ENCODE measurements at regions not wholly inside any gene's neighbourhood (a gene's known extent, or its start where the extent isn't known, plus 50 kb on each side); places are given as distances from the start of the nearest gene placed in this dataset.
"Not testable (repeated sequence)": the region's sequence is repeated elsewhere in the genome, so short reads cannot be mapped to it uniquely, and the experiment has no call there.

- no peak for DNase-seq (ENCODE audit: low spot score)
Observed at GRCh38 chr17:27209316-27209715, 84.6 kb upstream of the WSB1 start.

DNA sequence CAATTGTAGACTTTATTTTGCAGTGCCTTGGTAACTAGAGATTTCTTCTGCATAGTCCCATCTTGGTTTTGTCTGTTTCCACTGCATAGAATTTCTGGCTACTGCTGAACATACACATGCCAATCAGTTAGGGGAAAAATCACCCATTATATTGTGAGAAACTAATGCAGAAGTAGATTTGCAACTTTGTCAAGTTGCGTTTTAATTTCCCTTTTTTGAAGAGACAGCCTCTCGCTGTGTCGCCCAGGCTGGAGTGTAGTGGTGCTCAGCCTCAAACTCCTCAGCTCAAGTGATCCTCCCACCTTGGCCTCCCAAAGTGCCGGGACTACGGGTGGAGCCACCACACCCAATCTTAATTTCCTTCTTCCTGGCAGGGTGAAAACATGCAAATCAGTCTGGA is 83.1 kb upstream of the WSB1 start:
- not testable (repeated sequence) for DNase-seq (ENCODE audit: low spot score)

DNA sequence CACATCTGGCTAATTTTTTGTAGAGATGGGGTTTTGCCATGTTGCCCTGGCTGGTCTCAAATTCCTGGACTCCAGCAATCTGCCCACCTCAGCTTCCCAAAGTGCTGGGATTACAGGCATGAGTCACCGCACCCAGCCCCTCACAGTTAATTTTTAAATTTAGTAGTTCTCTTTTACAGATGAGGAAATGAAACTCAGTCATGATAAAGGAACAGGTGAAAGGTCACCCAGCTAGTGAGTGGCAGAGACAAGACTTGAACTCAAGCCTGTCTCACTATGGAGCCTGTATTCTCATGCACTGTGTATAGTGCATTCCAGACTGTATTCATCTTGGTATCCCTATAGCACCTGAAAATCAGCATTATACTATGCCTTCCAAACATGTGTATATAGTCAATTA is 77.1 kb upstream of the WSB1 start:
- DNase-seq (ENCODE audit: low spot score), result no peak

DNA sequence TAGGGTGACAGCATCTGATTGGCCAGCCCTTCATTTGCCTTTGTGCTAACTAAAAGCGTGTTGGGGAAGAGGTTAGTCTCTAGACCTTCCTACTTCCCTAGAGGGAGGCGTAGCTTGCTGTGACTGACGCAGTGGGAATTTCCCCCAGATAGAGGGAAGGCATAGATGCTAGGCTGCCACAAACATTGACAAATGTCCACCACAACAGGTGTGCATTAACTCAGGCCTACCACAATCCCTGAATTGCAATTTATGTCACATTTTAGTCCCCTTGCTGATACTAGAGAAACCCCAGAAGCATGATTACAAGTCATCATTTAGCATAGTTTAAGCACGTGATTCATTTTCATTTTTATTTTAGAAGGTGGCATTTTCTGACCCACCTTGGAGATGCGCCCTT is 76.3 kb upstream of the WSB1 start:
- DNase-seq (ENCODE audit: low spot score), result no peak

DNA sequence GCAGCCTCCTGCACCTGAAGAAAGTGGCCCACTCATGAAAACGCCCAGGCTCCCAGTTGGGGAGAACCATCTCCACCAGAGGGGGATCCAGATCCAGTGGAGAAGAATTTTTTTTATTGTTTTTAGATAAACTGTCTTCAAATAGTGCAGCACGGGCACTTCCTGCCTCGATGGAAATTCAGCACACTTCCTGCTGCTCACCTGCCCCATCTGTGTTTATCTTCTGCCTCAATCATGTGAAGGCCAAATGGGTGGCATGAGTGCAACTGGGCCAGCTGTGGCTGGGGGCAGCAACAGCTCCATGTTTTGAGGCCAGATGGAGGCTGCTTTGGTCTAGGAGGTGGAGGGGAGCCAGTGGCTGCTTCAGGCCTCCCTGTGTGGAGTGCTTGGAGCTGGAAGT is 75.9 kb upstream of the WSB1 start:
- no peak for DNase-seq (ENCODE audit: low spot score)

DNA sequence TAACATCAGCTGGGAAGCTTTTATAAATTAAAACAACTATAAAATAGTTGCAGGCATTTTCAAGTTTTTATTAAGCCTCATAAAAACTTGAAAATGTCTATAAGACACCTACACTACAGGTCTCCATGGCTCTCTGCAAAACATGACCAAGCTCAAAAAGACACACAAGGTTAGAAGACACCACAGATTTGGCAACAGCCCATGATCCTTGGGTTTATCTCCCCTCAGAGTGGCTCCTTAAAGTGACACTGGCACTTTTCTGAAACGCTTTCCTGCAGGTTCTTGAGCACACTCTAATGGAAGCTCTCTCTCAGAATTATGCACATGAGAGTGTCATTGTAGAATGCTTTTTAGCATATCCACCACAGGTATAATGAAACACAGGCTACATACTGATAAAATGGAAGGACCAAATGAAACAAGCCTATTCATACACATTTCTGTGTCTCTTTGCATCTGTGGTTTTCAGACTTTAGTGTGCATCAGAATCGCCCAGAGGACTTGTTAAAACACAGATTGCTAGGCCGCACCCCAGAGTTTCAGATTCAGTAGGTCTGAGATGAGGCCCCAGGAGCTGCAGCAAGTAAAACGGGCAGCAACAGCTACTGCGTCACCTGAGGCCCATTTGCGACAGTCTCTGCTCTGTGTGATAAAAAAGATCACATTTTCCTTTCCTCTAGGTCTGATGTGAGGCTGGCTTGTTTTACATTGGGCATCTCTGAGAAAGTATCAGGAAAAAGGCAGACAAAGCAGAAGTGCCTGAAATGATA is 75.0 kb upstream of the WSB1 start:
- DNase-seq (ENCODE audit: low spot score), result no peak

DNA sequence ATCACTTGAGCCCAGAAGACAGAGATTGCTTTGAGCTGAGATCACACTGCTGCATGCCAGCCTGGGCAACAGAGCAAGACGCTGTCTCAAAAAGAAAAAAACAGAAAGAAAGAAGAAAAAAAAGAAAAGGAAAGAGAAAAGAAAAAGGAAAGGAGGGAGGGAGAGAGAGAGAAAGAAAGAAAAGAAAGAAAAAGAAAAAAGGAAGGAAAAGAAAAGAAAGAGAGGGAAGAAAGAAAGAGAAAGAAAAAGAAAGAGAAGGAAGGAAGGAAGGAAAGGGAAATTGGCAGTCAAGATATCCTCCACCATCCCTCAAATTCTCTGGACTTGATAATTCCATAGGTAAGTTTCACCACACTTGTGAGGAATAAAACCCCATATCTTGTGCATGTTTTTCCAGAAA is 71.4 kb upstream of the WSB1 start:
- DNase-seq (ENCODE audit: low spot score), result no peak

- DNase-seq (ENCODE audit: low spot score), result no peak
Observed at GRCh38 chr17:27224526-27225315, 69.2 kb upstream of the WSB1 start.

- DNase-seq (ENCODE audit: low spot score), result no peak
Observed at GRCh38 chr17:27226611-27227230, 67.2 kb upstream of the WSB1 start.

DNA sequence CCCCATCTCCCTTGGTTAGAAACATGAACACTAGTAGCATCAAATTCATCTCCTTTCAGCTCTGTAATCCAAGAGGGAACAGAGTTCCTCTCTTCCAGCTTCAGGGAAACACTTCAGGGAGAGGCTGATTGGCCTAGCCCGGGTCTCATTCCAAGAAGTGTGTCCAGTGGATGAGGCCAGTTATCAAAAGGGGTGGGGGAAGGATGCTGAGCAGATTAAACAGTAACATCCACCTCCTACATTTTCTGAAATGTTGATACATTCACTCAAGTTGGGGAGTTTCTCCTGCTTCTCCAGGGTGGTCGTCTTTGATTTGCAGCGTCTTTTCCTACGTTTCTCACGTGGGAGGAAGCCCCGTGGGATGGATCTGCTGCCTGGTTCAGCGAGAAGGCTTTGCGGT is 62.9 kb upstream of the WSB1 start:
- no peak for DNase-seq (ENCODE audit: low spot score)

GRCh38 chr17:27232328-27232727 is 61.6 kb upstream of the WSB1 start:
- DNase-seq (ENCODE audit: low spot score), result no peak

GRCh38 chr17:27233059-27233458 is 60.9 kb upstream of the WSB1 start:
- no peak for DNase-seq (ENCODE audit: low spot score)

DNA sequence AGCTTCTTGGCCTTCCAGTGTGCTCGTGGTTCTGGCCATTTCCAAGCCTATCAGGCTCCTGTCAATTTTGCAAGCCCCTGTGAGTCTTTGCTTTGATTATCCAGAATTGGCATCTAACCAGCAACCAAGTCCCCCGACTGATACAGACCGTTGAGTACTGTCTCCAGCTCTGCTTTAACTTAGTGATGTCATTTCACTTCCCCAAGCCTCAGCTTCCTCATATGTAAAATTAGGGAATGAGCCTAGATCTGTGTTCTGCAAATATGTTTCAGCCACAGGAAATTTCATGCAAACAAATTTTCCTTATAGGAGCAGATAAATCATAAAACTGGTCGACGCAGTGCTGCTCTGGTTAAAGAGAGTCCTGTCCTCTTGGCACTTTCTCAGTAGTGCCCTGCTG is 60.1 kb upstream of the WSB1 start:
- DNase-seq (ENCODE audit: low spot score), result no peak

- DNase-seq (ENCODE audit: low spot score), result peak; percentile 64
Observed at GRCh38 chr17:27236717-27237315, 57.1 kb upstream of the WSB1 start.

DNA sequence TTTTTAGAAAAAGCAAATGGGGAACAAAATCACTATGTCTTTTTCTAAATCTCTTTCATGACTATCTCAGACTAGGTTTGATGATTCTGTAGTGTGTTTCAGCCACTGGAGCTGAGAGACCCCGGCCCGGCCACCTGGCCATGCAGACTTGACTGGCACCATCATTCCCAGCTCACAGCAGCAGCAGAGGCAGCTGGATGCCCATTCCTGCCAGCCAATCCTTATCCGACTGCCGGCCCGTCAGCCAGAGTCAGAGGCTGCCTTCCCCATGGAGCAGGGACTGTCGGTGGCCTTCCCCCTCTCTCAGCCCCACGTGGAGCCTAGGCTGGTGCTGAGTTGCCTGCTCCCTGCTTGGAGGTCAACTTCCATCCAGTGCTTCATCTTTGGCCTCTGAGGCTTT is 56.0 kb upstream of the WSB1 start:
- DNase-seq (ENCODE audit: low spot score), result no peak

DNA sequence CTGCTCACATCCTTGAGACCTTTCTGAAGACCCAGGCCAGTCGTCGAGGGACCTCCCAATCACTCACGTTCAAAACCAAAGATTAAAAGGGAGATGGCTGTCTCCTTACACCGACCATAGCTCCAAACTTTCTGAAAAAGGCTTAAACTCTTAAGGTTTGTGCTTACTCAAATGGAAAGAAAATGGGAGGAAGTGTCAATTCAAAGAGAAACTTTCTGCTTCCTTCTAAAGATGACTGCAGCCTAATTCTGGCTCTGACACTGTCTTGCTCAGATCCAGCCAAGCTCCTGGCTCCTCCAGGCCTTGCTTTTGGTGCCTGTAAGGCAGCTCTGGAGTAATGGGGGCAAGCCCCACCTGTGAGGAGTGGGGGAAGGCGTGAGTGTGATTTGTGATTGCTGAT is 54.9 kb upstream of the WSB1 start:
- DNase-seq (ENCODE audit: low spot score), result no peak

DNA sequence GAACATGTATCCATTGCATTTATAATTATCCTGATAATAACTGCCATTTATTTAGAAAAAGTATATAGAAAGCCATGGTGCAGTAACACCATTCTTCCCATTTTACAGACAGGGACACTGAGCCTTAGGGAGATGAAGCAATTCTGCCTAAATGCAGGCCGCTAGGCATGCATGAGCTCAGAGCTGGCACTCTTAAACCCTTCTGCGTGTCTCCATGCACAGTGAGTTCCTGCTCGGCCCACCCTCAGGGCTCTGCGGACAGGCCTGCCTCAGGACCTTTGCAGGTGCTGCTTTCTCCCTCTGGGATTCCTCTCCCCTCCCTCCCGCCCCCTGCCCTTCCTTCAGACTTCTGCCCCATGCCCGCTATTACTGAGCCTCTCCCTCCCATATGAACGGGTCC is 54.3 kb upstream of the WSB1 start:
- DNase-seq (ENCODE audit: low spot score), result no peak

GRCh38 chr17:27240086-27240801 is 53.7 kb upstream of the WSB1 start:
- no peak for DNase-seq (ENCODE audit: low spot score)

DNA sequence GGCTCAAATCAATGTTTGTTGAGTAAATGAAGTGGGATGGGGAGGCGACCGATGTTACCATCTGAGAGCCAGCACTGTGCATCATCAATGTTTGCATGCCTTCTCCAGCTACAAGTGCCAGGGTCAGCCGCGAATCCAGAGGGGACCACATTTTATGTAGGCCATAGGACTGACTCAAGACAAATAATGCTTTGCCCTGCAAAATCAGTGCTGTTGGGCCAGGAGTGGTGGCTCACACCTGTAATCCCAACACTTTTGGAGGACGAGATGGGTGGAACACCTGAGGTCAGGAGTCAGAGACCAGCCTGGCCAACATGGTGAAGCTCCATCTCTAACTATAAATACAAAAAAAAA is 53.1 kb upstream of the WSB1 start:
- no peak for DNase-seq (ENCODE audit: low spot score)

- peak; percentile 64 for DNase-seq (ENCODE audit: low spot score)
Observed at GRCh38 chr17:27241346-27241946, 52.5 kb upstream of the WSB1 start.

GRCh38 chr17:27242951-27243350 is 51.0 kb upstream of the WSB1 start:
- DNase-seq (ENCODE audit: low spot score), result no peak

- no peak for DNase-seq (ENCODE audit: low spot score)
Observed at GRCh38 chr17:27244011-27244410, 49.9 kb upstream of the WSB1 start.
